C4-2B (cell line): ENCODE measurements at regions not wholly inside any gene's neighbourhood (a gene's known extent, or its start where the extent isn't known, plus 50 kb on each side); places are given as distances from the start of the nearest gene placed in this dataset.

ENCODE experiments used
- ZFX ChIP-seq: fragments of 450-650 bp; IDR thresholded peaks from 2 replicates; pipeline ENCODE4 v1.6.1; 2017
- TF ChIP-seq, protein P1 (sequence below): fragments of 450-650 bp; conservative IDR thresholded peaks from 2 replicates; pipeline ENCODE4 v1.5.1; 2017; ENCODE audit warnings: mild to moderate bottlenecking

GRCh38 chr15:94778840-94779239, 547.5 kb downstream of the MCTP2 start:
- TF ChIP-seq, protein P1, sequence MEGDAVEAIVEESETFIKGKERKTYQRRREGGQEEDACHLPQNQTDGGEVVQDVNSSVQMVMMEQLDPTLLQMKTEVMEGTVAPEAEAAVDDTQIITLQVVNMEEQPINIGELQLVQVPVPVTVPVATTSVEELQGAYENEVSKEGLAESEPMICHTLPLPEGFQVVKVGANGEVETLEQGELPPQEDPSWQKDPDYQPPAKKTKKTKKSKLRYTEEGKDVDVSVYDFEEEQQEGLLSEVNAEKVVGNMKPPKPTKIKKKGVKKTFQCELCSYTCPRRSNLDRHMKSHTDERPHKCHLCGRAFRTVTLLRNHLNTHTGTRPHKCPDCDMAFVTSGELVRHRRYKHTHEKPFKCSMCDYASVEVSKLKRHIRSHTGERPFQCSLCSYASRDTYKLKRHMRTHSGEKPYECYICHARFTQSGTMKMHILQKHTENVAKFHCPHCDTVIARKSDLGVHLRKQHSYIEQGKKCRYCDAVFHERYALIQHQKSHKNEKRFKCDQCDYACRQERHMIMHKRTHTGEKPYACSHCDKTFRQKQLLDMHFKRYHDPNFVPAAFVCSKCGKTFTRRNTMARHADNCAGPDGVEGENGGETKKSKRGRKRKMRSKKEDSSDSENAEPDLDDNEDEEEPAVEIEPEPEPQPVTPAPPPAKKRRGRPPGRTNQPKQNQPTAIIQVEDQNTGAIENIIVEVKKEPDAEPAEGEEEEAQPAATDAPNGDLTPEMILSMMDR, result no peak
- no peak for TF ChIP-seq ZFX
